ENCODE measurements at regions not wholly inside any gene's neighbourhood (a gene's known extent, or its start where the extent isn't known, plus 50 kb on each side); places are given as distances from the start of the nearest gene placed in this dataset.

GRCh38 chr6:18823782-18824386, 436.7 kb downstream of the RNF144B start:
- Histone ChIP-seq H2AFZ (ENCODE audit: insufficient read depth, low read depth, low read length, poor library complexity, severe bottlenecking) (no peak overlapping the region), H3K27ac (ENCODE audit: low read depth in 1 of 2, low read length in 2 of 2) (no peak overlapping the region), H3K4me3 (replicated peaks in 1 of 3; ENCODE audit: low read depth in 2 of 3, low read length in 3 of 3) (no peak overlapping the region), H3K9ac (ENCODE audit: insufficient read depth, low read length, poor library complexity, severe bottlenecking) (no peak overlapping the region), H3K27me3 (ENCODE audit: control insufficient read depth in 2 of 2, insufficient read depth in 2 of 2, low read length in 2 of 2) (no peaks in the 10 kb centered on the region), H3K36me3 (replicated peaks in 1 of 2; ENCODE audit: control insufficient read depth in 1 of 2, insufficient read depth in 2 of 2, low read length in 2 of 2) (no peaks in the 10 kb centered on the region), H3K79me2 (ENCODE audit: insufficient read depth, low read length) (no peaks in the 10 kb centered on the region), H3K4me2 (replicated peaks; ENCODE audit: extremely low read depth, low read length, poor library complexity, severe bottlenecking) (no peak overlapping the region), H3K9me3 (replicated peaks in 1 of 2; ENCODE audit: control insufficient read depth in 1 of 2, insufficient read depth in 1 of 2, low read length in 2 of 2) (peaks cover 20 to 27% of the 10 kb centered on the region in 2 donors), H3K4me1 (ENCODE audit: control insufficient read depth in 1 of 2, insufficient read depth in 2 of 2, low read length in 2 of 2) (no peaks in the 10 kb centered on the region), H4K20me1 (ENCODE audit: insufficient read depth, low read length) (no peaks in the 10 kb centered on the region)
- intact Hi-C loops (cut with micrococcal nuclease) = no loop called here
- no peak overlapping the region for H3K4me3 Mint-ChIP-seq
- no peaks in the 10 kb centered on the region for H3K27me3 Mint-ChIP-seq (ENCODE audit: low read depth in 3 of 3)
- peaks cover 13 to 39% (median 21%) of the 10 kb centered on the region in 7 donors for H3K9me3 Mint-ChIP-seq
- peak in 1 of 3 donors; percentile 3 for DNase-seq
- no peaks in the 10 kb centered on the region for H3K36me3 Mint-ChIP-seq
- H3K4me1 Mint-ChIP-seq = no peaks in the 10 kb centered on the region
- no peak overlapping the region for H3K27ac Mint-ChIP-seq
- 35% methylated on average over 3 of the region's 5 CpGs for WGBS (ENCODE audit: insufficient coverage)
- TF ChIP-seq, protein P1, sequence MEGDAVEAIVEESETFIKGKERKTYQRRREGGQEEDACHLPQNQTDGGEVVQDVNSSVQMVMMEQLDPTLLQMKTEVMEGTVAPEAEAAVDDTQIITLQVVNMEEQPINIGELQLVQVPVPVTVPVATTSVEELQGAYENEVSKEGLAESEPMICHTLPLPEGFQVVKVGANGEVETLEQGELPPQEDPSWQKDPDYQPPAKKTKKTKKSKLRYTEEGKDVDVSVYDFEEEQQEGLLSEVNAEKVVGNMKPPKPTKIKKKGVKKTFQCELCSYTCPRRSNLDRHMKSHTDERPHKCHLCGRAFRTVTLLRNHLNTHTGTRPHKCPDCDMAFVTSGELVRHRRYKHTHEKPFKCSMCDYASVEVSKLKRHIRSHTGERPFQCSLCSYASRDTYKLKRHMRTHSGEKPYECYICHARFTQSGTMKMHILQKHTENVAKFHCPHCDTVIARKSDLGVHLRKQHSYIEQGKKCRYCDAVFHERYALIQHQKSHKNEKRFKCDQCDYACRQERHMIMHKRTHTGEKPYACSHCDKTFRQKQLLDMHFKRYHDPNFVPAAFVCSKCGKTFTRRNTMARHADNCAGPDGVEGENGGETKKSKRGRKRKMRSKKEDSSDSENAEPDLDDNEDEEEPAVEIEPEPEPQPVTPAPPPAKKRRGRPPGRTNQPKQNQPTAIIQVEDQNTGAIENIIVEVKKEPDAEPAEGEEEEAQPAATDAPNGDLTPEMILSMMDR (IDR thresholded peaks at IDR 0.05) = peak; percentile 61

DNA sequence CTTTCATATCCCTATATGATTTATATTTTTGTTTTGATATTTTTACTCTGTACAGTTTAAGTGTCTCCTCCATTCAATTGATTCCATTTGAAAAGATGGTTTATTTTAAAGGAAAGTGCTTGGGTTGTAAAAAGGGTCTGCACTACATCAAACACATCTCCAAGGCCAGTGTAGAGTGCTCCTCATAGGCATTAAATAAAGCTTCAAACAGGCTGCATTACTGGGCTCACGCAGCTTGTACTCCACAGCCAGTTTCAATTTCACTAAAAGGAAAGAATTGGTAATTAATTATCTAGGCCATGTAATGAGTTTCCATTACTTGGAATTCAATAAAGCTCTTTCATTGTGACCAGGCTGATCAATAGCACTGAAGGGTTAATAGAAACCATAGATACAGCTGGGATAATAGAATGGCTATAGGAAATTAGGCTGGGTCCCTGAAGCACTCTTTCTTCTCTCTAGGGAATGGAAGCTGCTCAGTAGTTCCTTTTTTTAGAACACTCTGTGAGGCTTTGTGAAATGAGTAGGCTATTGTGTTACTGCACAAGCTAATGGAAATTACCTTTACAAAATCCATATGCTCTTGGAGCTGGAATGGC, 442.2 kb downstream of the RNF144B start:
- H3K79me2 ChIP-seq (ENCODE audit: insufficient read depth, low read length) = no peaks in the 10 kb centered on the region
- no peak for DNase-seq
- no peak overlapping the region for H3K4me3 ChIP-seq (replicated peaks in 1 of 3; ENCODE audit: low read depth in 2 of 3, low read length in 3 of 3)
- H4K20me1 ChIP-seq (ENCODE audit: insufficient read depth, low read length) = no peaks in the 10 kb centered on the region
- no peaks in the 10 kb centered on the region for H3K36me3 ChIP-seq (replicated peaks in 1 of 2; ENCODE audit: control insufficient read depth in 1 of 2, insufficient read depth in 2 of 2, low read length in 2 of 2)
- no peaks in the 10 kb centered on the region for H3K4me1 ChIP-seq (ENCODE audit: control insufficient read depth in 1 of 2, insufficient read depth in 2 of 2, low read length in 2 of 2)
- TF ChIP-seq, protein P1 (IDR thresholded peaks at IDR 0.05) = no peak
- peaks cover 5 to 6% of the 10 kb centered on the region in 2 donors for H3K9me3 ChIP-seq (replicated peaks in 1 of 2; ENCODE audit: control insufficient read depth in 1 of 2, insufficient read depth in 1 of 2, low read length in 2 of 2)
- no peak overlapping the region for H3K9ac ChIP-seq (ENCODE audit: insufficient read depth, low read length, poor library complexity, severe bottlenecking)
- Mint-ChIP-seq H3K36me3 (no peaks in the 10 kb centered on the region), H3K4me3 (no peak overlapping the region), H3K27ac (no peak overlapping the region), H3K9me3 (peaks cover 3 to 19% (median 6%) of the 10 kb centered on the region in 7 donors), H3K27me3 (ENCODE audit: low read depth in 3 of 3) (no peaks in the 10 kb centered on the region), H3K4me1 (no peaks in the 10 kb centered on the region)
- no peak overlapping the region for H3K27ac ChIP-seq (ENCODE audit: low read depth in 1 of 2, low read length in 2 of 2)
- H3K4me2 ChIP-seq (replicated peaks; ENCODE audit: extremely low read depth, low read length, poor library complexity, severe bottlenecking) = no peak overlapping the region
- intact Hi-C loops (cut with micrococcal nuclease) = no loop called here
- WGBS (ENCODE audit: insufficient coverage) = no CpG with 5 or more reads among the region's 1 CpG
- H2AFZ ChIP-seq (ENCODE audit: insufficient read depth, low read depth, low read length, poor library complexity, severe bottlenecking) = no peak overlapping the region
- no peaks in the 10 kb centered on the region for H3K27me3 ChIP-seq (ENCODE audit: control insufficient read depth in 2 of 2, insufficient read depth in 2 of 2, low read length in 2 of 2)

Data from CD14-positive monocyte (primary cell).